Brain microvascular endothelial cell (primary cell): ENCODE measurements at regions not wholly inside any gene's neighbourhood (a gene's known extent, or its start where the extent isn't known, plus 50 kb on each side); places are given as distances from the start of the nearest gene placed in this dataset.

Experiments
- DNase-seq: peaks from one replicate; pipeline ENCODE4 v3.0.0-alpha.2; 2020
- H3K27ac ChIP-seq: fragments of 250-450 bp; sonication (Bioruptor Pico); 2 replicates; pipeline ENCODE4 v1.5.1; 2020; ENCODE audit warnings: mild to moderate bottlenecking, moderate library complexity
- H3K27me3 ChIP-seq: fragments of 250-450 bp; sonication (Bioruptor Pico); replicated peaks from 2 replicates; pipeline ENCODE4 v1.5.1; 2020; ENCODE audit warnings: mild to moderate bottlenecking
- H3K36me3 ChIP-seq: fragments of 250-450 bp; sonication (Bioruptor Pico); replicated peaks from 2 replicates; pipeline ENCODE4 v1.5.1; 2020; ENCODE audit warnings: mild to moderate bottlenecking
- H3K4me3 ChIP-seq: 2 replicates; pipeline ENCODE4 v1.5.1; 2011; ENCODE audit warnings: low read depth, mild to moderate bottlenecking, control low read depth, low read length, moderate library complexity
- CTCF ChIP-seq: IDR thresholded peaks from 2 replicates; pipeline ENCODE4 v1.5.1; 2011; ENCODE audit warnings: low read depth, mild to moderate bottlenecking, moderate library complexity, low read length, control low read depth, inconsistent platforms; ENCODE audit errors: missing control alignments
- in situ Hi-C: cut with HindIII; loops from 2 replicates; pipeline ENCODE4 v1.10.0; 2017; ENCODE audit warnings: low sequenced_read_pairs, low pct_ligation_motif_present

GRCh38 chr1:38360807-38361206, 314.2 kb upstream of the POU3F1 start:
- Histone ChIP-seq H3K4me3 (no peak overlapping the region), H3K27ac (no peak overlapping the region), H3K36me3 (no peaks in the 10 kb centered on the region), H3K27me3 (no peaks in the 10 kb centered on the region)
- in situ Hi-C loops = no loop called here
- no peak for DNase-seq
- no peak for TF ChIP-seq CTCF

GRCh38 chr1:38353956-38354355, 307.4 kb upstream of the POU3F1 start:
- H3K27ac ChIP-seq = no peak overlapping the region
- H3K27me3 ChIP-seq = no peaks in the 10 kb centered on the region
- in situ Hi-C loops = no loop called here
- H3K4me3 ChIP-seq = no peak overlapping the region
- DNase-seq = no peak
- H3K36me3 ChIP-seq = no peaks in the 10 kb centered on the region
- no peak for TF ChIP-seq CTCF

DNA sequence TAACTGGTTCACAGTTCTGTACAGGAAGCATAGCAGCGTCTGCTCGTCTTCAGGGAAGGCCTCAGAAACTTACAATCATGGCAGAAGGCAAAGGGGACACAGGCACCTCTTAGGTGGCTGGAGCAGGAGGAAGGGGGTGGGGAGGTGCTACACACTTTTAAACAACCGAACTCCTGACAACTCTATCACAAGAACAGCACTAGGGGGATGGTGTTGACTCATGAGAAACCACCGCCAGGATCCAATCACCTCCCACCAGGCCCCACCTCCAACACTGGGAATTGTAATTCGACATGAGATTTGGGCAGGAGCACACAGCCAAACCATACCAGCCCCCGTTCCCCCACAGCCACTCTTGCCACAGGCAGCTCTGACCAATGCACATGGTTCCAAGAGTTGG, 306.3 kb upstream of the POU3F1 start:
- H3K36me3 ChIP-seq = no peaks in the 10 kb centered on the region
- DNase-seq = no peak
- no peaks in the 10 kb centered on the region for H3K27me3 ChIP-seq
- no peak overlapping the region for H3K27ac ChIP-seq
- TF ChIP-seq CTCF = no peak
- H3K4me3 ChIP-seq = no peak overlapping the region
- in situ Hi-C loops = no loop called here

- H3K27ac ChIP-seq = no peak overlapping the region
- no peaks in the 10 kb centered on the region for H3K27me3 ChIP-seq
- DNase-seq = no peak
- in situ Hi-C loops = no loop called here
- no peaks in the 10 kb centered on the region for H3K36me3 ChIP-seq
- no peak overlapping the region for H3K4me3 ChIP-seq
- no peak for TF ChIP-seq CTCF
Measured at GRCh38 chr1:38347446-38348175, 301.0 kb upstream of the POU3F1 start.

- H3K4me3 ChIP-seq = no peak overlapping the region
- in situ Hi-C loops = no loop called here
- TF ChIP-seq CTCF = no peak
- no peaks in the 10 kb centered on the region for H3K27me3 ChIP-seq
- DNase-seq = no peak
- no peaks in the 10 kb centered on the region for H3K36me3 ChIP-seq
- no peak overlapping the region for H3K27ac ChIP-seq
Measured at GRCh38 chr1:38344716-38345115, 298.1 kb upstream of the POU3F1 start.

DNA sequence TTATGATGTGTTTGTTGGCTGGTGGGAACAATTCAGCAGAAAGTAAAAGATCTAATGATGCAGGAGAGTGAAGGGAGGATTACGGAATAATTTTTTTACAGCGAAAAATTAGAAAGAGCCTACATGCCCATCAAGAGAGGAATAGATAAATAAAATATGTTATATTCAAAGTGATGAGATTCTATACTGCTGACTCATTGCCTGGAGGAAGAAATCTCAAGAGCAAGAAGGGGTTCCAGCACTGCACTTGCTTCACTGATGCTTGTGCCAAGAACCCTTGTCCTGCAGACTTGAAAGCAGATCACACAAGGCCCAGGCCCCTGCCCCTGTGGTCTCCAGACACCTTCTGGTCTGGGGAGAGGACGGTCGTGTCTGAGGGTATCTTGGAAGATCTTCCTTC, 295.1 kb upstream of the POU3F1 start:
- TF ChIP-seq CTCF = no peak
- no peak for DNase-seq
- in situ Hi-C loops = no loop called here

More for the DNA sequence above, 295.1 kb upstream of the POU3F1 start:
- no peak overlapping the region for H3K27ac ChIP-seq
- H3K4me3 ChIP-seq = no peak overlapping the region
- no peaks in the 10 kb centered on the region for H3K36me3 ChIP-seq
- H3K27me3 ChIP-seq = no peaks in the 10 kb centered on the region
